Vagina (tissue), 2 donors: ENCODE measurements at regions not wholly inside any gene's neighbourhood (a gene's known extent, or its start where the extent isn't known, plus 50 kb on each side); places are given as distances from the start of the nearest gene placed in this dataset.

ENCODE experiments used
- CTCF ChIP-seq, 3 experiments: fragments of 450-650 bp in 2 of 3; fragments of 200-600 bp in 1 of 3; sonication (generic) in 1 of 3; IDR thresholded peaks; one replicate each; pipeline ENCODE4 v1.5.1; 2017 to 2019; ENCODE audit warnings: antibody characterized with exemption in 3 of 3, mild to moderate bottlenecking in 2 of 3, moderate library complexity in 2 of 3
- POLR2A ChIP-seq, 2 donors: fragments of 450-650 bp; IDR thresholded peaks; one replicate each; pipeline ENCODE4 v1.6.1; 2017; ENCODE audit warnings: antibody characterized with exemption in 2 of 2, mild to moderate bottlenecking in 2 of 2, moderate library complexity in 2 of 2

- TF ChIP-seq CTCF (IDR thresholded peaks at IDR 0.05) (no peak), POLR2A (IDR thresholded peaks at IDR 0.05) (no peak)
These were observed 229.7 kb upstream of the PMEPA1 start for GRCh38 chr20:57939499-57939898.
